8988T (cell line): ENCODE measurements at regions not wholly inside any gene's neighbourhood (a gene's known extent, or its start where the extent isn't known, plus 50 kb on each side); places are given as distances from the start of the nearest gene placed in this dataset.

Experiments used
- DNase-seq: peaks from one replicate; pipeline ENCODE4 v3.0.0; 2011

DNA sequence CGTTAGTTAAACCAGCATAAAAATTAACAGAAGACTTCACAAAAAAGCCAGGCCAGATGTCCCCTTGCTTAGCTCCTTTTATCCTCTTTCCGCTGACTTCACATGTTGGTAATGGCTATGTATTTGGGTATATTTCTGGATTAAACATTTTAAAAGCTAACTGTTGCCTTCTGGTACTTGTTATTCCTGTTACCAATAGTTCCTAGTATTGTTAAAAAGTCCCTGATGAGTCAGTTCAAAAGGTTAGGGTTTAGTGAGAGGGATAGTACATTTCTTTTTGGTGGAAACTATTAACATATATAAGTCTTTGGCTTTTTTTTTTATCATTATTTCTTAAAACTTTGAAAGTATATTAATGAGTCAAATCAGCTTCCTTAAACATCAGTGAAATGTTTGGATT is 103.2 kb upstream of the ELL2 start:
- no peak for DNase-seq

DNA sequence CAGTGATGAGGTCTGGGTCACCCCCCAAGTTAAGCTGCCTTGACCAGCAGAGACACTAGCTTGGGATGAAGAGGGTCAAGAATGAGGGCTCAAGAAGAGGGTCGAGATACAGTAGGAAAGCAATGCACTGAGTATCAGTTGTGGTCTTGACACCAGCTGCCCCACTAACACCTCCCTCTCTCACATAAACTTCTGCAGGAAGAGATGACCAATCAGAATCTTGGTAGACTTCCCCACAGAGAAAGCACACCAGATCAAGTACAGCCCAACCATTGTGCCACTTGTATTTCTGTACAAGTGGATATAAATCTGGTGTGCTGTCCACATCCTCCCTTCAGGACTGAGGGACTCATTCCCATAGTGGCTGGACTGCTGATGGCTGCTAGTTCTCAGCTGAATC is 101.2 kb upstream of the ELL2 start:
- no peak for DNase-seq

DNA sequence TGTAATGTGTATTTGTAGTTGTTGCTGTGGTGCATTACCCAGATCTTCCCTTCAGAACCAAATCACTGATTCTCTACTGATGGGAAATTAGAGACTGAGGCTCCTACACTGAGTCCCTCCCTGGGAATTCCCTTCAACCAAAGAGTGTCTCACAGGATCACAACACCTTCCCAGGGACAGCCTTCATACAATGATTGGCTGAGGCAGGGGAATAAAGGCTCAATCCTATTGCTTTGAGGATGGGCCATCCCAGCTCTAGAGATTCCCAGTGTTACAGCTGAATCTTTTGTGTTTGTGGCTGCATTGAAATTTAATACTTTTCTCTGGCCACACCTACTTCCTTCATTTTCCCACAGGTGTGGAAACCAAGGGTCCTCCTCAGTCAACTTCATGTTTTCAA is 96.4 kb upstream of the ELL2 start:
- no peak for DNase-seq

DNA sequence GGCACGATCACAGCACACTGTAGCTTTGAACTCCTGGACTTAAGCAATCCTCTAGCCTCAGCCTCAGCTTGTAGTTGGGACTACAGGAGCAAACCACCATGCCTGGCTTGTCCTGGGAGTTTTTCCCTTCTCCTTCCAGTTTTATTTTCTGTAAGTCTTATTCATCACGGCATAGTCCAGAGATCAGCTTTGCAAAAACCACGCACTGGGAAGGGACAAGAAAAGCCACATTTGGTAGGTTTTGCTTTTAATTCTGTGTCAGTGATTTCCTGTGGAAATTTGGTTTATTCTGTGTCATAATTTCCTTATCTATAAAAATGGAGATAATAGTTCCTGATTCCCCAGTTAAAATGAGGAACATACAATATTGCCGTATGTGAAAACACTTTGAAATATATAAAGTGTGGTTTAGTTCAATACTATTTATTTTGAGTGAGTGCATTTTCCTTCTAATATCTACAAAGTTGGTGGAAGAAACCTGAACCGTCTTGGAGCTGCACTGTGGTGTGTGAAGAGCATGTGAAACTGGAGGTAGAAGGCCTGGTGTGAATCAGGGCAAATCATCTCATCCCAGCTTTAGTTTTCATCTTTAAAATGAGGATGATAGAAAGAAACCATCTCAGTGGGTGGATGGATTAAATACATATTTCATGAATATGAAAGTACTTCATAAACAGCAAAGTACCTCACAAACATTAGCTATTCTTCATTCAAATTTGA is 92.8 kb upstream of the ELL2 start:
- no peak for DNase-seq

DNA sequence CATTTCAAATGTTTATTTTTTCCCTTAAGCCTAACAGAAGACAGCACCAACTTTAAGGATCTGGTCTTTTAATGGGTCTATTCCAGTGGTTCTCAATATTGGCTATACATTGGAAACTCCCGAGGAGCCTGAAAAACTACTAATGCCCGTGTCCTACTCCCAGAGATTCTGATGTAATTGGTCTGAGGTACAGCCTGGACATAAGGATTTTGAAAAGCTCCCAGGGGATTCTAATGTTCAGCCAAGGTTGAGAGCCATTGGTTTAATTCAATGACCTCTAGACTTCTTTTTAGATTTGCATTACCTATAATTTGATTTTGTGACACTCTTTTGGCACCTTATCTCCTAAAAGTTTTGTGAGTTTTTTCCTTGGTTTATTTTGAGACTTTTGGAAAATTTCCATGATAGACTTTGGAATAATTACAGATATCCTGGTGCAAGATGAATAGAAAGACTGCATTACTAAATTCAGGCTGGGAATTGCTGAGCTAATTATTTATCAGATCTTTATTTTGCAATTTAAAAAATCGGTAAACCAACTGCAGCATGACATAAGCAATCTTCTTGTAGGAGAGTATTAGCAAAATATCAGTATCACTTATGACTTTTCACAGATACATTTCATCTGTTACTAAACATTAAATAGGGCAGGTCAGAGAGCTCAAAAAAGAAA is 91.5 kb upstream of the ELL2 start:
- DNase-seq = no peak

DNA sequence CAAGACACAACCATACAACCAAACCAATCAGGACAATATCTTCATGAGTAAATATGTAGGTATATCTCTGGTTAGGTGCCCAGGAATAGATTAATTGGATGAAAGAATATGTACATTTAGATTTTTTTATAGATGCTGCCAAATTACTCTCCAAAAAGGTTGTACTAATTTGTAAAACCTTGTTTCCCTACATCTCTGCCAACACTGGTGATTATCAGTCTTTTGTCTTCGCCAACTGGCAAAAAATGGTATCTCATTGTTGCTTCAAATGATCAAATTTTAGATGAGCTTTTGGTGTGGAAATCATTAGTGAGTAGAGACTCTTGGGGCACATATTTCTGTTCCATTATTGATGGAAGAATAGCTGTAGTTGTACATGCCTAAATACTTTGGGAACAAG is 90.7 kb upstream of the ELL2 start:
- DNase-seq = no peak

DNA sequence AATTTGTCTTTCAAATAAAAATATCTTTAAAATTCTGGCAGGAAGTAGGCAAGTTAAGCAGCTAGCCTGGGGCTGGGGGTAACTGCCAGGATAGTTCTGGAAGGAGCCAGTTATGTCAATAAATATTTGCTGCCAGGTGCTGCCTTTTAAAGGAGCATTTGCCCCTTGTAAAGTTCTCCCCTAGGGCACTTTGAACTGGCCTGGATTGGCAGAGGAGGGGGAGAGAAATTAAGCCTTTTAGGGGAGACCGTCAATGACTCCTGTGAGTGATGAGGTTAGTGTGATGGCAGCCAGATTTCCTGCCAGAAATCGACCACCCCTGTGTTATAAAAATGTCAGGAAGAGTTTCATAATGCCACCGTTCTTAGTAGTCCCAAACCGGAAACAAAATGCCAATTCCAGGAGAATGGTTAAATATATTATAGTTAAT is 89.8 kb upstream of the ELL2 start:
- no peak for DNase-seq

DNA sequence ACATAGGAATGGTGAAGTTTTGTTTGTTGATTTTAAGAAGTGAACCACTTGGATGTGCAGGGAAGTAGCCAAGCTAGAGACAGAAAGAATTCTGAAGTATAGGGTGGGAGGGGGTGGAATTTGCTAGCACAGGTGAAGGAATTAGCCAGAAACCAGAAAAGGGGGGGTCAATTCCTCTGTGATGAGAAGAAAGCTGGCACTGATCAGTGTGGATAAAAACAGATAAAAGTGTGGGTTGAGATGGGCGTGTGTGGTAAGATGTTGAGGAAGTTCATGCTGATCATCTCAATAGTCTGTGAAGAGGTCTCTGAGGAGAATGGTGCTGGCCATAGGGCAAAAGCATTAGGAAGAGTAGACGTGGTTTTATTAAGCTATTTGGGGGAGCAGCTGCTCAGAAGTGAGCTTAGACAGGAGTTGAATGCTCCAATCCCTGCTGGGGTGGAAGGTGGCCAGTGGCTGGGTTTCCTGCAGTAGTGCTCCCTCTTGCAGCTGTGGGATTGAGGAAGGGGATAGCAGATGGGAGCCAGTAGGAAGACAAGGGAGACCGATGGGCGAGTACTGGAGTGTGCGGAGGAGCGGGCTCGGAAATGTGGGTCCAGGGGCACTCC is 88.7 kb upstream of the ELL2 start:
- DNase-seq = no peak

DNA sequence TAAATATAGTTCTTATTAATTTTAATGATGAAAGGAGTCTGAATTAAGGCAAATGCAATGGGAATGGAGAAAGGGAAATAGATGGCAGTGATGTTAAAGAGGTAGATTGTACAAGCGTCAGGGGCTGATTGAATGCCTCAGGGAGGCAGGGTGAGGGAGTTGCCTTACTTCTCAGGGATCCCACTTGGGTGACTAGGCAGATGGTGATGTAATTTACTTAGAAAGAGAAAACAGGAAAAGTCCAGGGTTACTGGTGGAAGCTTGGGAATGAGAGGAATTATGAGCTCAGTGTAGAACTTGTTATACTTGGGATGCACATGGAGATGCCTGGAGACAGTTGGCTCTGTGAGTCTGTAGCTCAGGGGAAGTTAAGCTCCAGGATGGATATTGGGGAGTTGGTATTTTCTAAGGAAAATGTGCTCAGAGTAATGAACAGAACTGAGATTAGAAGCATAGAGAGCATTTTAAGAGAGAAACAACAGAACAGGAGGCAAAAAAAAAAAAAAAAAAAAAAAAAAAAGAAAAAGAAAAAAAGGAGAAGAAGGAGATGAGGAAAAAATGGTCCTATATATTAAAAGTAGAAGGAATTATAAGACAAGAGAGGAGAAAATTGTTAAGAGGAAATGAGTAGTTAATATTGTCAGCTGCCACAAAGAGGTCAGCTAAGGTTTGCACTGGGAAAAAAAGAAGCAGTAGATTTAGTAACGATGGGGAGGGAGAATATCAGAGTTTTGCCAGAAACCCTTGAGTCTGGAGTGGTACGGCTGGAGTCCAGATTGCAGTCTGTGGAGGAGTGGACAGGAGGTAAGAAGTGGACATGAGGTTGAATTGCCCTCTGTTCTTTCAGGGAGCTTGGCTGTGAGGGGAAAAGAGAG is 88.0 kb upstream of the ELL2 start:
- DNase-seq = no peak

DNA sequence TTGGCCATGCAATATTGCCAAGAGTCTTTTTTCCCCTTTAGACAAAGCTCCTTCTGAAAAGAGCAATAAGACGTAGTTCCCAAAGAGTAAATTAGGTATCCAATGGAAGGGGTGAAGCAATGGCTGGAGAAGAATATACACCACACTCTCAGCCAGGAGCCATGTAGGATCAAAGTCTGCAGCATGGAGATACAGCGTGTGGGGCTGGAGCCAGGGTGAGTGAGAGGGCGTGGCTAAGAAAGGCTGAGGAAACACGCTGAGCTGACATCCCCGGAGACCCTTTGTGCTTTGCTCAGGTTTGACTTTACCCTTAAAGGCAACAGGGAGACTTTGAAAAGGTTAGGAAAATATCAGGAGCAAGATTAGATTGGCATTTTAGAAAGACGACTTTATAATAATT is 87.1 kb upstream of the ELL2 start:
- no peak for DNase-seq

DNA sequence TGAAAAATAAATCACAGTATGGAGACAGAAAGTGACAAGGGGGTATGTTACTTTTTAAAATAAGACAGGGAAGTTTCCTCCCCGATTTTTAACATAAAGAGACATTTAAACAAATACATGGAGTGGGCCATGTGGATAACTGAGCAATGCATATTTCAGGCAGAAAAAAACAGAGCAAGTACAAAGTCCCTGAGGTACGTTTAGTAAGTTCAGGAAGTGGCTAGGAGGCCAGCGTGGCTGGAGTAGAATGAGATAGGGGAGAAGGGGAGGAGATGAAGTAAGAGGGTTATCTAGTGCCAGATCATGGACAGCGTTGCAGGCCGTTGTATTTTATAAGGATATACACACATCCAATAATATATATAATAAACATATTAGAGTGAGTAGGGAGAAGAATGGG is 84.2 kb upstream of the ELL2 start:
- no peak for DNase-seq

DNA sequence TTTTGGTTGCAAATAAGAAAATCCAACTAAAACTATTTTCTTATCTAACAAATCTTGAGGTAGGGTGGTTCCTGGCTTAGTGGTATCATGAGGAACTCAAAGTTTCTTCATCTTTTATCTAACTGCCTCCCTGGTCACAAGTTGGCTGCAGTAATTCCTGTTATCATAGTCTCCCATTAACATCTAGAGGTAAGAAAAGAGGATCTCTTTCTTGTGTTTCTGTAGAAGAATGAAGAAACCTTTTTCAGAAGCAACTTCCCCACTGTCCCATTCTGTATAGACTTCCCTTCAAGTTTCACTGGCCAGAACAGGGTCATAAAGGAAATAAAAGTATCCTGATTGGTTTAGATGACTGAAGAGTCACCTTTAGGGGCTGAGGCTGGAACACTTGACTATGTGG is 81.8 kb upstream of the ELL2 start:
- DNase-seq = no peak

DNA sequence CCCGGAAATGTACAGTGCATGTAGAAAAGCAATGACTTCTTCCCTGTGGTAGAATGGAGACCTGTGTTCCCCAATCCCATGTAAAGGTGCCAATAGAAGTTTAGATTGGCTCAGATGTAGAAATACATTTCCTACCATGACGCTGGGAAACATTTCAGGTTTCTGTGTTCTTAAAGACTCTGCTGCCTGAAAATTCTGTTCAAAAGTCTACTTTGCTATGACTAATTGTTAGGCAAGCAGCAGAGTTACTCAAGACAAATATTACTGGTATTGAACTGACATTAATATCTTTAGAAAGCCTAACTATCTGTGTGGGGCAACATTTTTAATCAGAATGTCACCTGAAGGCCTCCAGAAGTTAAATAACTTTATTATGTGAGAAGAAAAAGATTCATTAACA is 75.5 kb upstream of the ELL2 start:
- no peak for DNase-seq

DNA sequence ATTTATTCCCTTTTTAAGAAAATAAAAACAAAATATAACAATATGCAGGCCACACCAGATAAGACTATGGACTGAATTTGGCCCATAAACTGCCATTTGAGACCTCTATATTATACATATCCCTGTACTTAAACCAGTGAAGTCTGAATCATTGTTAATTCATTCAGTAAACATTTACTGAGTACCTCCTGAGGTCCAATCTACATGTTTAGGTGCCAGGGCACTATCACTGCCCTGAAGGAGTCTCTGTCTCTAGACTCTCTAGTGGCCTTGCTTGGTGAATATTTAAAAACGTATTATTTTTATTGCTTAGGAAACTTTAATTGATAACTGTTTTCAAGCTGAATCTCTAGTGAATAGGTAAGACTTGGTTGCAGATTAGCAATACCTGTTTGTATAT is 74.7 kb upstream of the ELL2 start:
- no peak for DNase-seq

DNA sequence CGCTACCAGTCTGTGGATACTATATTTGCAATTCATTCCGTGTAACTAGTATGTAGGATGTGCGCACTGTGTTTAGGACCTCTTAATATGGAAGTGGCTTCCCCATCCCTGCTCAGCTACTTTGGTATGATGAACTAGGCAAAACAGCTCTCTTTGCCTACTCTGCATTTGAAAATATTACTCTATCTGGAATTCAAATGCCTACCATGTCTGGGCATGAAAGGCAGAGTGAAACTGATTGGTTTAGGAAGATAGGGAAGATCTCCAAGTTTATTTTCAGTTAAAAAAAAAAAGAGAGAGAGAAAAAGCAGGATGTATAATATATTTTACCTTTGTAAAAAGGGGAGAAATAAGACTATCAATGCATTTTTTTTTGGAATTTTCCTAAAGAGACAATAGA is 74.1 kb upstream of the ELL2 start:
- DNase-seq = no peak

DNA sequence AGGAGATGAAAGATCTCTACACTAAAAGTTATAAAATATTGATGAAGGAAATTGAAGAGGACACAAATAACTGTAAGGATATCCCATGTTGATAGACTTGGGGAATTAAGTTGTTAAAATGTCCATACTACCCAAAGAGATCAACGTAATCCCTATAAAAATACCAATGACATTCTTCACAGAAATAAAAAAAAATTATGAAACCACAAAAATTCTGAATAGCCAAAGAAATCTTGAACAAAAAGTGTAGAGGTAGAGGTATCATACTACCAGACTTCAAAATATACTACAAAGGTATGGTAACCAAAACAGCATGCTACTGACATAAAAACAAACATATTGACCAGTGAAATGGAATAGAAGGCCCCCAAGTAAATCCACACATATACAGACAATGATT is 71.5 kb upstream of the ELL2 start:
- no peak for DNase-seq

DNA sequence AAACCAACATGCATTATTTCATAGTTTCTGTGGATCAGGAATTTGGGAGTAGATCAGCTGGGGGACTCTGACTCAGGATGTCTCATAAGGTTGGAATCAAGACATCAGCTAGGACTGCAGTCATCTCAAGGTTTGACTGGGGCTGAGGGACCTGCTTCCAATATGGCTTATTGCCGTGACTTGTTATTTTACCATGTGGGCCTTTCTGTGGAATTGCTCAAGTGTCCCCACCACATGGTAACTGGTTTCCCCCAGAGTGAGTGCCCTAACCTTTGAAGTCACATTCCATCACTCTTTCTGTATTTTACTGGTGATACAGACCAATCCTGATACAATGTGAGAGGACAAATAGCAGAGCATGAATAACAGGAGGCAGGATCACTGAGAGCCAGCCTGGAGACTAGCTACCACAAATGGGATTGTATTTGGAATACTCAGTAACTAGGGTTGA is 70.2 kb upstream of the ELL2 start:
- peak; percentile 8 for DNase-seq

DNA sequence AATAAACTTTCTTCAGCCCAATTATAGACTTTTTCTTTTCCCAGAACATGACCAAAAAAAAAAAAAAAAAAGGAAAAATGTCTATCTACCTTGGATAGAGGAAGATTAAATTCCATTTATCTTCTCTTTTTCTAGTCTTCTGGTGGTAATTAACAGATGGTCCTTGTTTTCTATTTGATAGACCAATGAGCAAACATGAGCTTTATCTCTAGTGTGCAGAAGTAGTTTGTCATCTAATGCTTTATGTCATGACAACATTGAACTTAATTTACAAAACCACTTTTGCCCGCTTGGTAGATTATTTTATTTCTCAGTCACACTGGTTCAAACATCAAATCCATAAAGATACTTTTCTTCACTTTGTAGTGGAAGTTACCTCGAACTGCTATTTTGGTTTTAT is 69.5 kb upstream of the ELL2 start:
- DNase-seq = no peak

DNA sequence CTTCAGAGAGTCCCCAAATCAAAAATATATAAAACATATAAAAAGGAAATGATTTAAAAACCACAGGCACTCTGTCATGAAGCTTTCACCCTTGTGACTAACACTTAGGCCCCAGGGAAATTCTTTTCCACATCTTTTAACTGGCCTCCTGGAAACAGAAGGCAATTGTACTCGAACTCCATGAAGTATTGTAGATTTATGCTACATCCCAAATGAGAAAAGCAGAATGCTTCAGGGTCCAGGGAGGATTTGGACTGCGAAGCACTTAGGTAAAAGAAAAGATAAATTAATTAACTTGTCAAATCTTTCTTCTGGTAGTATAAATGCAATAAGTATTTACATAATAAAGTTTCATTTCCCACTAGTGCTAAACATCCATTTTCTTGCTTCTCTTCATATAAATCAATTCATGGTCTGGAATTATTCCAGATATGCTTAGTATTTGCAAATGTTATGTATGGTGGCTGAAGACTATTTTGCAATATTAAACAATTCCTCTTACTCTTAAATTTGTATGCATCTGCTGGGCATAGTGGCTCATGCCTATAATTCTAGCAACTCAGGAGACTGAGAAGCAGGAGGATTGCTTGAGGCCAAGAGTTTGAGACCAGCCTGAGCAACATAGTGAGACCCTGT is 64.9 kb upstream of the ELL2 start:
- DNase-seq = no peak

DNA sequence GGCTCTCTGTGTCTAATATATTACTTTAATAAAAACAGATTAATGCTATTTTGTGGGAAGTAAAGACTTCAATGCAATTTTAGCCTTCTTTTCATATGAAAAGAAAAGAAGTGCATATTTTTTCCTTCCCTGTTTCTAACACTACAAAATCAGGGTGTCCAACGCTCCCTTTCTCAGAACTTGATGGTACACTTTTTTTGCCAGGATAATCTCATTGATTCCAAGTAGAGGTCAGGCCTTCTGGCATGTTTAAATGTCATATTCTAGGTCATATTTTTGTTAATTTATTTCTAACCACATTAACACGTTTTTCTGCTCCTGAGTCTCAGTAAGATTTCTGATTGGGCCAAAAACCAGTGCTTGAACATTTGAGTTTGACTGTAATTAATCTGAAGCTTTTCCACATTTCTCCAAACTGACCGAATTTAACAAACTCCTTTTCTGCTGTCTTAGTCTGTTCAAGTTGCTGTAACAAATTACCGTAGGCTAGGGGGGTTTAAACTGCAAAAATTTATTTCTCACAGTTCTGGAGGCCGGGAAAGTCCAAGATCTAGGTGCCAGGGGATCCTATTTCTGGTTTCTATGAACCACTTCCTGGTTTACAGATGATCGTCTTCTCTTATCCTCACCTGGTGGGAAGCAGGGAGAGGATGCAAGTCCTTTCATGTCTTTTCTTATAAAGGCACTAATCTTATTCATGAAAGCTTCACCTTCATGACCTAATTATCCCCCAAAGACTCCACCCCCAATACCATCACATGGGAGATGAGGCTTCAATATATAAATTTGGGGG is 63.2 kb upstream of the ELL2 start:
- no peak for DNase-seq

DNA sequence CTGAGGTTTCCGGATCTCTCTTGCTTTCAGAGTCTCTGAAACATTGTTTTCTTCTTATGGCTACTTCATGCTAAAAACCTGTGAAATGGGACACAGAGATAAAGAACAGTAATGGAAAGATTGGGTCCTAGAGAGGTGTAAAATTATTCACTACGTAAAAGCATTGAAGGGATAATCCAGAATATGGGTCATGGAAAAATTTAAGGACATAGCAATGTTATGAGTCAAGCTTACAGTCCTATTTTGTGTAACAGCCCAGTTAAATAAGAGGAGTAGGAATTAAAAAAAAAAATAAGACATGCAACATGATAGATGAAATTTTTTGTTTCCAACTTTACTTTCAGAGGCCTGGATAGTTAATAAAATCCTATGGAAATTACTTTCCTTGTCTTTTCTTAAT is 61.9 kb upstream of the ELL2 start:
- DNase-seq = no peak

DNA sequence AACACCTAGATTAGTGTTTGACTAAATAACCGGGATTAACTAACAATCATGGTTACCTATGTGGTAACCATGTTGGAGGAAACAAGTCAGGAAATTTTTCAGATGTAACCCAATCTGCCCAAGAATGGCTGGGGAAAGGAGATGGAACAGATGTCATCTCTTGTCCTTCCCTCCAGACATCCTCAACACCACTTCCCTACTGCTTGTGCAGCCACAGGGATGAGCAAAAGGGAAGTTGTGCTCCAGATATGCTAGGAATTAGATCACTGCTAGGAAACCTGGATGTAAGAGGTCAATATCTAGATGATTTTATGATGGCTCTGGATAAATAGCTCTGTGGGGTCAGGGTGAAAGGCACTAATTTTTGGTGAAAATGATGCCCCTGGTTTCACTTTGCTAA is 61.3 kb upstream of the ELL2 start:
- no peak for DNase-seq
